NCI-H82 (cell line): ENCODE measurements at regions not wholly inside any gene's neighbourhood (a gene's known extent, or its start where the extent isn't known, plus 50 kb on each side); places are given as distances from the start of the nearest gene placed in this dataset.
A peak's percentile ranks its signal among the peaks of the same experiment; 100 is the strongest.

Experiments used
- DNase-seq: peaks from one replicate; lab custom pipeline; 2025; lab: John Stamatoyannopoulos, UW

GRCh38 chr5:124692950-124693349 is 53.5 kb downstream of the ZNF608 start:
- DNase-seq: no peak

GRCh38 chr5:124692324-124692723 is 54.1 kb downstream of the ZNF608 start:
- DNase-seq: no peak

DNA sequence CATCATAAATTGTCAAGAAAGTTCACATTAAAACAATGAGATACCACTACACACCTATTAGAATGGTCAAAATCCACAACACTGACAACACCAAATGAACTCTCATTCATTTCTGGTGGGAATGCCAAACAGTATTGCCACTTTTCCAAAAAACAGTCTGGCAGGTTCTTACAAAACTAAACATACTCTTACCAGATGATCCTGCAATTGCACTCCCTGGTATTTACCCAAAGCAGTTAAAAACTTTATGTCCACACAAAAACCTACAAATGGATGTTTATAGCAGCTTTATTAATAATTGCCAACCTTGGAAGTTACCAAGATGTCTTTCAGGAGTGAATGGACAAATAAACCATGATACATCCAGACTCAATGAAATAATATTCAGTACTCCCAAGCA is 56.8 kb downstream of the ZNF608 start:
- no peak for DNase-seq

- DNase-seq: peak; percentile 70
Measured at GRCh38 chr5:124686239-124687004, 60.0 kb downstream of the ZNF608 start.

GRCh38 chr5:124685404-124685930 is 61.0 kb downstream of the ZNF608 start:
- DNase-seq: no peak

DNA sequence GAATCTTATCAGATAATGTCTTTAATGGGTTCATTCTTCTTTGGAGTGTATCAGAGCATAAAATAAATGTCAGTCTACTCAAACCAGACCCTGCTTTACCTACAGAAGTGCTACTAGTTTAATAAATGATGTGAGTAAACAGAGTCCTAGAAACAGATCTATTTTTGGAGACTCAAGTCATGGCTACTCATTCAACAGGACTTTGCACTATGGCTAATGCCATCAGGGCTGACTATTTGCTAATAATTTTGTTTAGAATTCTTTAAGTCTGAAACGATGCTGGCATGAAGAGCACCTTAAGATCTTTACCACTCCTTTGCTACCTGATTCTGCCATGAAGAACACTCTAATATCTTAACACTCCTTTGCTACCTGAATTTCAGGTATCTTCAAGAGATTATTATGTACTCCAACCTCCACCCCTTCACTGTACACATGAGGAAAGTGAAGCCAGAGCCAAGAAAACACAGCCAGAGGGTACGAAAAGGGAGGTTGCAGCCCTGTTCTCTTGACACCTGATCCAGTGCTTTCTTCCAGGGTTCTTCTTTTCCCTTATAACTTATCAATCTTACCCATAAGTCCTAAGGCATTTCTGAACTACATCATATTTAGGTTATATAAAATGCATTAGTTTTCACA is 62.4 kb downstream of the ZNF608 start:
- no peak for DNase-seq

GRCh38 chr5:124679578-124680199 is 66.8 kb downstream of the ZNF608 start:
- no peak for DNase-seq

DNA sequence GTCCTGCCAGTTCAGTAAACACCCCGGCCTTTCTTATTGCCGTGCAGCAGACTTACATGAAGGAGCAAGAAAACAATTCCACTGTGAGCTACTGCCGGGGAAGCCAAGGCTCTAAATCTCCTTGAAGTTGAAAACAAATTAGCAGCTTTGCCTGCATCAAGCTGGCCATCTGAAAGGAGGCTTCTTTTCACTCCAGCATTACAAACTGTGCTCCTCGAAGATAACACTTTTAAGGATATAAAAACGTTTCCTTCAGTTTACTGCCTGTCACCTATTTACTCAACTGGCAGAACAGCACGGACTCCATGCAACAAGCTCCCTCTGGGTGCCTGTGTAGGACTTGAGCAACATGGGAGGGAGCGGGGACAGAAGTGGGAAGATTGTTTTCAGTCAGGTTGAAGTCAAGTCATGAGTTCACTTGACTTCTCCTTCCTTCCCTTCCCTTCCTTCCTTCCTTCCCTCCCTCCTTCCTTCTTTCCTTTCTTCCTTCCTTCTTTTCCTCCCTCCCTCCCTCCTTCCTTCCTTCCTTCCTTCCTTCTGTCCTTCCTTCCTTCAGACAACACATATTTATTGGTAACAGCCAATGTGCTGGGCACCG is 67.4 kb downstream of the ZNF608 start:
- DNase-seq: peak; percentile 29

GRCh38 chr5:124678468-124678867 is 68.0 kb downstream of the ZNF608 start:
- no peak for DNase-seq

DNA sequence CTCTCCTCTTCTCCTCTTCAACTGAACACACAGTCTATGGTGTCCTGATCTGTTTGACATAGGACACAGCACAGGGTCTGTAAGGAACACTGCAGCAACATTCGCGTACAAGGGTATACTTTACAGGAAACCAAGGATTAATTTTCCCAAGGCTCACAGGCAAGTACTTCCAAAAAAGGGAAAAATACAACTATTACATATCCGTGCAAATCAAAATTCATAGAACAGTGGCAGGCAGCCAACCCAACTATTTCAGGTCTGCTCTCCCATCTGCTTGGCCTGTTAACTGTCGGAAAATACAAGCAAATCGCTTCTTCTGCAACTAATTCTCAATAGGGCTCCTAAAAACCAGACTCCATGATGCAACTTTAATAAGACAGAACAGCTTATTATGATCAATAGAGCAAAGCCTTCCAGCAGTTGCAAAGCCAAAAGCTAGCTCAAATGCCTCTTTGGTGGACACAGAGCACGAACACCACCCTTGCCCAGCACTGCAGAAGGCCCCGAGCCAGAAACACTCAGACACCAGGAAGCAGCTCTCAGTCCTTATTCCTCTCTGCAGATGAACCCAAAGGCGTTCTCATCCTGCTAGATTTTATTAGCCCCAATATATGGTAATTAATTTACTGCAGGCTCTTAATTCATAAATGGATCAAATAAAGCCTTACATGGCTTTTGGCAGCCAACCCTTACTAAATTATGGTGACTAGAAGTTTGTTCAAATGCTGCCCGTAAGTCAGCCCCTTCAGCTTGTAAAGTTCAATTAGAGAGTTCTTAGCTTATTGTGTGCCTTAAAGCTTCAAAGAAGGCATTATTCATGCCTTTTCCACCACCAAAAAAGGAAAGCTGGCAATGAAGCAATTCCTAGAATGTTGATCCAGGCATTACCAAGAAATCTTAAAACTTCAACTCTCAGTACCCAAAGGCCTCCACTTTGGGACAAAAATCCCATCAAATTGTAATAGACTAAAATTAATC is 68.8 kb downstream of the ZNF608 start:
- peak; percentile 21 for DNase-seq

GRCh38 chr5:124675931-124676846 is 70.2 kb downstream of the ZNF608 start:
- DNase-seq: no peak

DNA sequence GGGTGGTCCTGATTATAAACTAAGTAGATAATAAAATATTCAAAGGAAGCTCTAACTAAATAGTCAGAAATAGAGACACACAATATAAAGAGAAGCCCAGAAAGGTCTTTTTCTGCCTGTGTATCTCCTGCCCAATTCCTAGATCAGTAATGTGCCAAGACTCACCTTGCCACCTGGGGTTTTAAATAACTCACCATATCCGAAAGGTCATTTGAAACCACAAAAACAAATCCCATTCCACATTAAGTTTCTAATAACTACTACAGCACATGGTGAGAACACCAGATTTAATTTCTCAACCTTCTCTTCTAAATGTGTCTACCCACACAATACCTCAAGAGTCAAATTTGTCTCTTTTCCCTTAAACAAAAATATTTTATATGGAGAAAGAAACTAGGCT is 75.2 kb downstream of the ZNF608 start:
- no peak for DNase-seq

- no peak for DNase-seq
Measured at GRCh38 chr5:124670722-124671184, 75.7 kb downstream of the ZNF608 start.

- peak; percentile 14 for DNase-seq
Measured at GRCh38 chr5:124669956-124670721, 76.3 kb downstream of the ZNF608 start.

GRCh38 chr5:124669300-124669648 is 77.2 kb downstream of the ZNF608 start:
- DNase-seq: no peak

GRCh38 chr5:124668353-124669299 is 77.8 kb downstream of the ZNF608 start:
- no peak for DNase-seq

DNA sequence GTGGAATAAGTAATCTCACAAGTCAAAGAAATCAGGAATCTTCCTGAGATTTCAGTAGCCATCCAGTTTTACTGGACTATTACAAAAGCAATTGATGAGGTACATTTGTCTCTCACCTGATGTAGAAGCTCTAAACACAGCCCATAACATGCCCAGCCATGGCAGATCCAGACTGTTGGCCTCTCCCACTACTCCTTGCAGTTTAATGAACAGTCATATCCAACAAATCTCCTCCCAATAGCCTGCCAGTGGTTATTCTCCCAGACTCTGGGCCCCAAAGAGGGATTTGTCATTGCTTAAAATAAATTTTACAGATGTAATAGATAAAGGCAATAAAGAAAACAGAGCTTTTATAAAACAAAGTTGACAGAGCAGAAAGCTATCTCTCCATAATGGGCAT is 80.8 kb downstream of the ZNF608 start:
- DNase-seq: no peak

GRCh38 chr5:124665035-124665434 is 81.4 kb downstream of the ZNF608 start:
- DNase-seq: no peak
